C4-2B (cell line): ENCODE measurements at regions not wholly inside any gene's neighbourhood (a gene's known extent, or its start where the extent isn't known, plus 50 kb on each side); places are given as distances from the start of the nearest gene placed in this dataset.

Experiments used
- ZFX ChIP-seq: fragments of 450-650 bp; IDR thresholded peaks from 2 replicates; pipeline ENCODE4 v1.6.1; 2017
- TF ChIP-seq, protein P1 (sequence below): fragments of 450-650 bp; conservative IDR thresholded peaks from 2 replicates; pipeline ENCODE4 v1.5.1; 2017; ENCODE audit warnings: mild to moderate bottlenecking

DNA sequence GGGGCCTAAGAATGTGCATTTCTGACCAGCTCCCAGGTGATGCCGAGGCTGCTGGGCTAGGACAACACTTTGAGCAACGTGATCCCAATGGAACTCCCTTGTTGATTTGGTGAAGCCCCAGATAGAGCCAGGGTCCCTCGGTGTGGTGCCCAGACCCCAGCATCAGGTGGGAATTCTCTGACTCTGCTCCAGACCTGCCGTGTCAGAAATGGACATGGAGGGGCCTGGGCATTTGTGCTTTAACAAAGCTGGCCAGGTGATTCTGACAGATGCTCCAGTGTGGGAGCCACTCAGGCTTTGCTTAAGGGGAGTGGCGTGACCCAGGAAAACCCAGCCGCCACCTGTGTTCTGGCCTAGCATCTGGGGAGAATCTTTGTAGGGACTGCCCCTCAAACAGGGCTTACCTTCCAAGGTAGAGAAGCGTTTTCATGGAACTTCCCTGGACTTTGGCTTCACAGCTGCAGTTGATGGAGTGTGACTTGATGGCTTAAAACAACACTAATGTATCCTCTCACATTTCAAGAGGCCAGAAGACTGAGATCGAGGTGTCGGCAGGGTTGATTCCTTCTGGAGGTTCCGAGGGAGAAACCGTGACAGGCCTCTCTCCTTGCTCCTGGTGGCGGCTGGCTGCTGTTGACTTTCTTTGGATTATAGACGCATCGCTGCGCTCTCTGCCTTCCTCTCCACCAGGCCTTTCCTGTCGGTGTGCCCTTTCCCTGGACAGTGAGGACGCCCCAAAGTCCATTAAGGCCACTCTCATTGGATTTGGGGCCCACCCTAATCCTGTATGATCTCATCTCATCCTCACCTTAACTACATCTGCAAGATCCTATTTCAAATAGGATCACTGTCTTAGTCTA is 57.0 kb upstream of the HDAC4 start:
- TF ChIP-seq, protein P1, sequence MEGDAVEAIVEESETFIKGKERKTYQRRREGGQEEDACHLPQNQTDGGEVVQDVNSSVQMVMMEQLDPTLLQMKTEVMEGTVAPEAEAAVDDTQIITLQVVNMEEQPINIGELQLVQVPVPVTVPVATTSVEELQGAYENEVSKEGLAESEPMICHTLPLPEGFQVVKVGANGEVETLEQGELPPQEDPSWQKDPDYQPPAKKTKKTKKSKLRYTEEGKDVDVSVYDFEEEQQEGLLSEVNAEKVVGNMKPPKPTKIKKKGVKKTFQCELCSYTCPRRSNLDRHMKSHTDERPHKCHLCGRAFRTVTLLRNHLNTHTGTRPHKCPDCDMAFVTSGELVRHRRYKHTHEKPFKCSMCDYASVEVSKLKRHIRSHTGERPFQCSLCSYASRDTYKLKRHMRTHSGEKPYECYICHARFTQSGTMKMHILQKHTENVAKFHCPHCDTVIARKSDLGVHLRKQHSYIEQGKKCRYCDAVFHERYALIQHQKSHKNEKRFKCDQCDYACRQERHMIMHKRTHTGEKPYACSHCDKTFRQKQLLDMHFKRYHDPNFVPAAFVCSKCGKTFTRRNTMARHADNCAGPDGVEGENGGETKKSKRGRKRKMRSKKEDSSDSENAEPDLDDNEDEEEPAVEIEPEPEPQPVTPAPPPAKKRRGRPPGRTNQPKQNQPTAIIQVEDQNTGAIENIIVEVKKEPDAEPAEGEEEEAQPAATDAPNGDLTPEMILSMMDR, result no peak
- TF ChIP-seq ZFX, result no peak
